ENCODE measurements at regions not wholly inside any gene's neighbourhood (a gene's known extent, or its start where the extent isn't known, plus 50 kb on each side); places are given as distances from the start of the nearest gene placed in this dataset.
"Not testable (repeated sequence)": the region's sequence is repeated elsewhere in the genome, so short reads cannot be mapped to it uniquely, and the experiment has no call there.

- intact Hi-C loops (cut with DNase I) = no loop called here
- ATAC-seq (ENCODE audit: poor library complexity) = no peak
- DNase-seq = no peak
These were observed 122.3 kb downstream of the TNFSF18 start for GRCh38 chr1:172928412-172928811.

- ATAC-seq (ENCODE audit: poor library complexity) = no peak
- intact Hi-C loops (cut with DNase I) = no loop called here
These were observed 121.7 kb downstream of the TNFSF18 start for GRCh38 chr1:172929006-172929405.

GRCh38 chr1:172930142-172930541, 120.6 kb downstream of the TNFSF18 start:
- no peak for ATAC-seq (ENCODE audit: poor library complexity)
- intact Hi-C loops (cut with DNase I) = no loop called here
- no peak for DNase-seq

More at GRCh38 chr1:172929006-172929405, 121.7 kb downstream of the TNFSF18 start:
- no peak for DNase-seq

GRCh38 chr1:172931340-172931739, 119.4 kb downstream of the TNFSF18 start:
- DNase-seq (no peak), ATAC-seq (ENCODE audit: poor library complexity) (no peak)
- intact Hi-C loops (cut with DNase I) = no loop called here

GRCh38 chr1:172931761-172932160, 119.0 kb downstream of the TNFSF18 start:
- no peak for ATAC-seq (ENCODE audit: poor library complexity)
- DNase-seq = no peak
- intact Hi-C loops (cut with DNase I) = no loop called here

GRCh38 chr1:172932981-172933380, 117.8 kb downstream of the TNFSF18 start:
- ATAC-seq (ENCODE audit: poor library complexity) (no peak), DNase-seq (no peak)
- intact Hi-C loops (cut with DNase I) = no loop called here

GRCh38 chr1:172934417-172934762, 116.4 kb downstream of the TNFSF18 start:
- intact Hi-C loops (cut with DNase I) = no loop called here
- DNase-seq (no peak), ATAC-seq (ENCODE audit: poor library complexity) (no peak)

GRCh38 chr1:172935062-172935592, 115.6 kb downstream of the TNFSF18 start:
- no peak for DNase-seq
- ATAC-seq (ENCODE audit: poor library complexity) = no peak
- intact Hi-C loops (cut with DNase I) = no loop called here

GRCh38 chr1:172936088-172936645, 114.6 kb downstream of the TNFSF18 start:
- intact Hi-C loops (cut with DNase I) = no loop called here
- no peak for DNase-seq
- ATAC-seq (ENCODE audit: poor library complexity) = no peak

GRCh38 chr1:172938681-172939080, 112.1 kb downstream of the TNFSF18 start:
- ATAC-seq (ENCODE audit: poor library complexity) (no peak), DNase-seq (no peak)
- intact Hi-C loops (cut with DNase I) = no loop called here

- intact Hi-C loops (cut with DNase I) = no loop called here
- ATAC-seq (ENCODE audit: poor library complexity) (no peak), DNase-seq (no peak)
These were observed 111.3 kb downstream of the TNFSF18 start for GRCh38 chr1:172939475-172939874.

- ATAC-seq (ENCODE audit: poor library complexity) (peak; percentile 39), DNase-seq (no peak)
- intact Hi-C loops (cut with DNase I) = no loop called here
These were observed 110.4 kb downstream of the TNFSF18 start for GRCh38 chr1:172940174-172940855.

- ATAC-seq (ENCODE audit: poor library complexity) = no peak
- DNase-seq = no peak
- intact Hi-C loops (cut with DNase I) = no loop called here
These were observed 109.3 kb downstream of the TNFSF18 start for GRCh38 chr1:172941471-172941870.

- intact Hi-C loops (cut with DNase I) = no loop called here
- ATAC-seq (ENCODE audit: poor library complexity) (no peak), DNase-seq (no peak)
These were observed 108.8 kb downstream of the TNFSF18 start for GRCh38 chr1:172941945-172942344.

- ATAC-seq (ENCODE audit: poor library complexity); intact Hi-C loops (cut with DNase I); DNase-seq: not testable (repeated sequence)
These were observed 107.6 kb downstream of the TNFSF18 start for GRCh38 chr1:172943138-172943537.

- DNase-seq (no peak), ATAC-seq (ENCODE audit: poor library complexity) (no peak)
- intact Hi-C loops (cut with DNase I) = no loop called here
These were observed 105.8 kb downstream of the TNFSF18 start for GRCh38 chr1:172944931-172945330.

GRCh38 chr1:172946814-172947507, 103.8 kb downstream of the TNFSF18 start:
- no peak for ATAC-seq (ENCODE audit: poor library complexity)
- intact Hi-C loops (cut with DNase I) = no loop called here

GRCh38 chr1:172948457-172948856, 102.3 kb downstream of the TNFSF18 start:
- intact Hi-C loops (cut with DNase I) = no loop called here
- no peak for ATAC-seq (ENCODE audit: poor library complexity)
- DNase-seq = no peak

More at GRCh38 chr1:172946814-172947507, 103.8 kb downstream of the TNFSF18 start:
- DNase-seq = no peak

- no peak for DNase-seq
- intact Hi-C loops (cut with DNase I) = no loop called here
These were observed 101.6 kb downstream of the TNFSF18 start for GRCh38 chr1:172949096-172949495.

GRCh38 chr1:172950528-172950927, 100.2 kb downstream of the TNFSF18 start:
- DNase-seq (no peak), ATAC-seq (ENCODE audit: poor library complexity) (no peak)
- intact Hi-C loops (cut with DNase I) = no loop called here

More at GRCh38 chr1:172949096-172949495, 101.6 kb downstream of the TNFSF18 start:
- ATAC-seq (ENCODE audit: poor library complexity) = no peak
